Neural crest cell (in vitro differentiated cells): ENCODE measurements at regions not wholly inside any gene's neighbourhood (a gene's known extent, or its start where the extent isn't known, plus 50 kb on each side); places are given as distances from the start of the nearest gene placed in this dataset.

ENCODE experiments used
- DNase-seq: peaks from one replicate; pipeline ENCODE4 v3.0.0; 2021; ENCODE audit warnings: low read depth, mixed read lengths, low spot score
- H3K27ac Mint-ChIP-seq: one replicate; pipeline ENCODE4 v1.8.0; 2021; ENCODE audit warnings: mild to moderate bottlenecking, mixed read lengths; ENCODE audit not compliant: unreplicated experiment
- H3K27me3 Mint-ChIP-seq: 2 replicates; pipeline ENCODE4 v1.8.0; 2021; ENCODE audit warnings: low read depth, mild to moderate bottlenecking, mixed read lengths
- H3K36me3 Mint-ChIP-seq: 2 replicates; pipeline ENCODE4 v1.8.0; 2021; ENCODE audit warnings: low read depth, mild to moderate bottlenecking, mixed read lengths
- H3K4me1 Mint-ChIP-seq: 2 replicates; pipeline ENCODE4 v1.8.0; 2021; ENCODE audit warnings: mixed read lengths
- H3K4me3 Mint-ChIP-seq: one replicate; pipeline ENCODE4 v1.8.0; 2021; ENCODE audit warnings: mild to moderate bottlenecking, mixed read lengths
- H3K9me3 Mint-ChIP-seq: 2 replicates; pipeline ENCODE4 v1.8.0; 2021; ENCODE audit warnings: mixed read lengths
- CTCF ChIP-seq: fragments of 200-600 bp; sonication (generic); conservative IDR thresholded peaks from 2 replicates; pipeline ENCODE4 v1.5.0; 2021; ENCODE audit warnings: antibody characterized with exemption, mild to moderate bottlenecking

GRCh38 chr6:100944644-100945043 is 63.5 kb upstream of the ASCC3 start:
- Mint-ChIP-seq H3K4me3 (no peak overlapping the region), H3K9me3 (peaks cover 7% of the 10 kb centered on the region)

GRCh38 chr6:100946021-100946540 is 65.0 kb upstream of the ASCC3 start:
- peaks cover 3% of the 10 kb centered on the region for H3K9me3 Mint-ChIP-seq
- no peak for TF ChIP-seq CTCF
- DNase-seq: no peak
- no peaks in the 10 kb centered on the region for H3K27me3 Mint-ChIP-seq
- H3K27ac Mint-ChIP-seq: no peak overlapping the region
- H3K4me3 Mint-ChIP-seq: no peak overlapping the region
- H3K36me3 Mint-ChIP-seq: peaks cover 3% of the 10 kb centered on the region
- no peaks in the 10 kb centered on the region for H3K4me1 Mint-ChIP-seq

More at GRCh38 chr6:100944644-100945043, 63.5 kb upstream of the ASCC3 start:
- no peak overlapping the region for H3K27ac Mint-ChIP-seq
- peaks cover 3% of the 10 kb centered on the region for H3K36me3 Mint-ChIP-seq
- H3K27me3 Mint-ChIP-seq: no peaks in the 10 kb centered on the region
- H3K4me1 Mint-ChIP-seq: no peaks in the 10 kb centered on the region
- no peak for DNase-seq
- TF ChIP-seq CTCF: no peak

- no peak overlapping the region for H3K27ac Mint-ChIP-seq
- no peaks in the 10 kb centered on the region for H3K27me3 Mint-ChIP-seq
- no peak overlapping the region for H3K4me3 Mint-ChIP-seq
- DNase-seq: no peak
- peaks cover 2% of the 10 kb centered on the region for H3K9me3 Mint-ChIP-seq
- no peaks in the 10 kb centered on the region for H3K4me1 Mint-ChIP-seq
- no peak for TF ChIP-seq CTCF
- H3K36me3 Mint-ChIP-seq: peaks cover 2% of the 10 kb centered on the region
Observed at GRCh38 chr6:100946711-100947110, 65.6 kb upstream of the ASCC3 start.

- H3K9me3 Mint-ChIP-seq: no peaks in the 10 kb centered on the region
- DNase-seq: no peak
- H3K36me3 Mint-ChIP-seq: no peaks in the 10 kb centered on the region
- no peaks in the 10 kb centered on the region for H3K4me1 Mint-ChIP-seq
- H3K4me3 Mint-ChIP-seq: no peak overlapping the region
- H3K27me3 Mint-ChIP-seq: no peaks in the 10 kb centered on the region
- H3K27ac Mint-ChIP-seq: no peak overlapping the region
- no peak for TF ChIP-seq CTCF
Observed at GRCh38 chr6:100948381-100949133, 67.4 kb upstream of the ASCC3 start.

- no peak overlapping the region for H3K27ac Mint-ChIP-seq
- no peaks in the 10 kb centered on the region for H3K4me1 Mint-ChIP-seq
- H3K9me3 Mint-ChIP-seq: no peaks in the 10 kb centered on the region
Observed at GRCh38 chr6:100952006-100952405, 70.9 kb upstream of the ASCC3 start.

More at GRCh38 chr6:100952006-100952405, 70.9 kb upstream of the ASCC3 start:
- DNase-seq: no peak
- Mint-ChIP-seq H3K36me3 (no peaks in the 10 kb centered on the region), H3K4me3 (no peak overlapping the region), H3K27me3 (no peaks in the 10 kb centered on the region)
- TF ChIP-seq CTCF: no peak
